IPS-15b (cell line): ENCODE measurements at regions not wholly inside any gene's neighbourhood (a gene's known extent, or its start where the extent isn't known, plus 50 kb on each side); places are given as distances from the start of the nearest gene placed in this dataset.

Experiments used
- H3K27me3 ChIP-seq: one replicate; pipeline ENCODE4 v1.6.1; 2013; ENCODE audit warnings: low read length; ENCODE audit not compliant: control insufficient read depth, insufficient read depth
- H3K36me3 ChIP-seq: one replicate; pipeline ENCODE4 v1.6.1; 2013; ENCODE audit warnings: low read length; ENCODE audit not compliant: control insufficient read depth, insufficient read depth
- H3K4me1 ChIP-seq: one replicate; pipeline ENCODE4 v1.6.1; 2013; ENCODE audit warnings: mild to moderate bottlenecking, low read length; ENCODE audit not compliant: control insufficient read depth, insufficient read depth
- H3K4me3 ChIP-seq: one replicate; pipeline ENCODE4 v1.5.1; 2013; ENCODE audit warnings: low read depth, low read length
- H3K9ac ChIP-seq: one replicate; pipeline ENCODE4 v1.6.1; 2013; ENCODE audit warnings: low read depth, mild to moderate bottlenecking, low read length
- H3K9me3 ChIP-seq: one replicate; pipeline ENCODE4 v1.6.1; 2013; ENCODE audit warnings: mild to moderate bottlenecking, low read length; ENCODE audit not compliant: control insufficient read depth, insufficient read depth

GRCh38 chr2:147094077-147094476 lies 750.8 kb upstream of the ACVR2A start:
- Histone ChIP-seq H3K4me1 (peaks cover 9% of the 10 kb centered on the region), H3K9ac (no peak overlapping the region), H3K9me3 (no peaks in the 10 kb centered on the region), H3K27me3 (peaks cover 5% of the 10 kb centered on the region), H3K4me3 (no peak overlapping the region), H3K36me3 (no peaks in the 10 kb centered on the region)

GRCh38 chr2:147092266-147092665 lies 752.6 kb upstream of the ACVR2A start:
- no peaks in the 10 kb centered on the region for H3K9me3 ChIP-seq
- H3K27me3 ChIP-seq: peaks cover 5% of the 10 kb centered on the region
- no peaks in the 10 kb centered on the region for H3K36me3 ChIP-seq
- H3K4me3 ChIP-seq: no peak overlapping the region
- no peak overlapping the region for H3K9ac ChIP-seq
- H3K4me1 ChIP-seq: peaks cover 9% of the 10 kb centered on the region

GRCh38 chr2:147091448-147091847 lies 753.4 kb upstream of the ACVR2A start:
- Histone ChIP-seq H3K4me3 (no peak overlapping the region), H3K4me1 (peaks cover 9% of the 10 kb centered on the region), H3K27me3 (peaks cover 5% of the 10 kb centered on the region), H3K9me3 (no peaks in the 10 kb centered on the region), H3K9ac (no peak overlapping the region), H3K36me3 (no peaks in the 10 kb centered on the region)

DNA sequence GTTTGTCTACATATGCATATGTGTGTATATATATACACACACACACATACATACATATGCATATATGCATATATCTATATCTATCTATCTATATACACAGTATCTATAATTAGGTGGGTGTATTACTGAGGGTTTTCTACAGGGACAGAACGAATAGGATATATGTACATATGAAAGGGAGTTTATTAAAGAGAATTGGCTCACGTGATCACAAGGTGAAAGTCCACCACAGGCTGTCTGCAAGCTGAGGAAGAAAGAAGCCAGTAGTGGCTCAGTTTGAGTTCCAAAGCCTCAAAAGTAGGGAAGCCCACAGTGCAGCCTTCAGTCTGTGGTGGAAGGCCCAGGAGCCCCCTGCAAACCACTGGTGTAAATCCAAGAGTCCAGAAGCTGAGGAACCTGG lies 756.0 kb upstream of the ACVR2A start:
- Histone ChIP-seq H3K4me1 (peaks cover 4% of the 10 kb centered on the region), H3K9ac (no peak overlapping the region), H3K9me3 (no peaks in the 10 kb centered on the region), H3K36me3 (no peaks in the 10 kb centered on the region), H3K27me3 (peaks cover 2% of the 10 kb centered on the region), H3K4me3 (no peak overlapping the region)

GRCh38 chr2:147086715-147087114 lies 758.1 kb upstream of the ACVR2A start:
- Histone ChIP-seq H3K4me1 (no peaks in the 10 kb centered on the region), H3K36me3 (no peaks in the 10 kb centered on the region), H3K4me3 (no peak overlapping the region), H3K9ac (no peak overlapping the region), H3K27me3 (no peaks in the 10 kb centered on the region), H3K9me3 (no peaks in the 10 kb centered on the region)

DNA sequence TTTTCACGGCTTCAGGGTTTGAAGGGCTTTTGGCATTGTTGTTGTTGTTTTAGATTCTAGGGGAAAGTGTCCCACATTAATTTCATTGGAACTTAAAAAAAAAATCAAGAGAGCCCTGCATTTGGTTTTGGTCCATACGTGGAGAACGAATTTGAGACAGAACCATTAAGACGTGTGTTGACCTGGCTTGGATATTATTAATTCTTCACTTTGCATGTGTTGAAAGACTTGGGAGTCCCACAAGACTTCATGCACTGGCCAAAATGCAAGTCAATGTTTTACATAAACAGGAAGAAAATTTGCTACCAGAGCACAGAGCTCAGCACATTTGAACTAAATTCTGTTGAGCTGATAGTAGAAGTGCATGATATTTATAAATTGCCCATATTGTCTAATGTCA lies 761.2 kb upstream of the ACVR2A start:
- Histone ChIP-seq H3K4me3 (no peak overlapping the region), H3K27me3 (no peaks in the 10 kb centered on the region), H3K36me3 (no peaks in the 10 kb centered on the region), H3K4me1 (no peaks in the 10 kb centered on the region), H3K9ac (no peak overlapping the region), H3K9me3 (no peaks in the 10 kb centered on the region)

- no peak overlapping the region for H3K4me3 ChIP-seq
- no peaks in the 10 kb centered on the region for H3K4me1 ChIP-seq
- no peak overlapping the region for H3K9ac ChIP-seq
- H3K36me3 ChIP-seq: no peaks in the 10 kb centered on the region
- no peaks in the 10 kb centered on the region for H3K9me3 ChIP-seq
- H3K27me3 ChIP-seq: no peaks in the 10 kb centered on the region
Measured at GRCh38 chr2:147082850-147083522, 761.8 kb upstream of the ACVR2A start.

GRCh38 chr2:147081831-147082230 lies 763.0 kb upstream of the ACVR2A start:
- no peaks in the 10 kb centered on the region for H3K36me3 ChIP-seq
- no peaks in the 10 kb centered on the region for H3K9me3 ChIP-seq
- no peaks in the 10 kb centered on the region for H3K4me1 ChIP-seq
- no peak overlapping the region for H3K4me3 ChIP-seq
- no peak overlapping the region for H3K9ac ChIP-seq
- no peaks in the 10 kb centered on the region for H3K27me3 ChIP-seq

GRCh38 chr2:147076634-147077033 lies 768.2 kb upstream of the ACVR2A start:
- Histone ChIP-seq H3K4me1 (no peaks in the 10 kb centered on the region), H3K36me3 (no peaks in the 10 kb centered on the region), H3K9ac (no peak overlapping the region), H3K9me3 (no peaks in the 10 kb centered on the region), H3K27me3 (no peaks in the 10 kb centered on the region), H3K4me3 (no peak overlapping the region)

DNA sequence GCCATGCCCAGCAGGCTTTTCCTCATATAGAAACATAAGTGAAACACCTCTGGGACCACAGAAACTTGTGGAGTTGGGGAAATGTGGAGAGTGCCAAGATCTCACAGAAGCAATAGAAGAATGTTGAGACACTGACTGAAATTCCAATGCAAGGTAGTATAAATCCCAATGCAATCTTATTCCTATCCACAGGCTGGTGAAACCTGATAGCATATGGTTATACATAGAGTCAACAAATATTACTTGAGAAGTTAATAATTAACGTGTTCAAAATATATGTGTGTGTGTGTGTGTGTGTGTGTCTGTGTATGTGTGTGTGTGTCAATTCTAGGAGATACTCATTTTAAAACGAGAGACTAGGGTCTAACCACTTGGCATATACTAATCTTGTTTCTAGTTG lies 776.8 kb upstream of the ACVR2A start:
- no peaks in the 10 kb centered on the region for H3K9me3 ChIP-seq
- no peak overlapping the region for H3K4me3 ChIP-seq
- H3K27me3 ChIP-seq: no peaks in the 10 kb centered on the region
- H3K9ac ChIP-seq: no peak overlapping the region
- no peaks in the 10 kb centered on the region for H3K36me3 ChIP-seq
- H3K4me1 ChIP-seq: no peaks in the 10 kb centered on the region

GRCh38 chr2:147067136-147067535 lies 777.7 kb upstream of the ACVR2A start:
- Histone ChIP-seq H3K4me3 (no peak overlapping the region), H3K36me3 (no peaks in the 10 kb centered on the region), H3K9me3 (no peaks in the 10 kb centered on the region), H3K4me1 (no peaks in the 10 kb centered on the region), H3K9ac (no peak overlapping the region), H3K27me3 (no peaks in the 10 kb centered on the region)

- Histone ChIP-seq H3K9me3 (no peaks in the 10 kb centered on the region), H3K4me1 (peaks cover 10% of the 10 kb centered on the region), H3K9ac (no peak overlapping the region), H3K36me3 (no peaks in the 10 kb centered on the region), H3K27me3 (no peaks in the 10 kb centered on the region), H3K4me3 (no peak overlapping the region)
Measured at GRCh38 chr2:147062073-147062472, 782.8 kb upstream of the ACVR2A start.
